GM19035 (cell line): ENCODE measurements at regions not wholly inside any gene's neighbourhood (a gene's known extent, or its start where the extent isn't known, plus 50 kb on each side); places are given as distances from the start of the nearest gene placed in this dataset.
"Not testable (repeated sequence)": the region's sequence is repeated elsewhere in the genome, so short reads cannot be mapped to it uniquely, and the experiment has no call there.

Experiments
- ATAC-seq: cut with Tn5 transposase; IDR thresholded peaks from one replicate; pipeline ENCODE4 v1.9.1; 2021; ENCODE audit not compliant: unreplicated experiment

DNA sequence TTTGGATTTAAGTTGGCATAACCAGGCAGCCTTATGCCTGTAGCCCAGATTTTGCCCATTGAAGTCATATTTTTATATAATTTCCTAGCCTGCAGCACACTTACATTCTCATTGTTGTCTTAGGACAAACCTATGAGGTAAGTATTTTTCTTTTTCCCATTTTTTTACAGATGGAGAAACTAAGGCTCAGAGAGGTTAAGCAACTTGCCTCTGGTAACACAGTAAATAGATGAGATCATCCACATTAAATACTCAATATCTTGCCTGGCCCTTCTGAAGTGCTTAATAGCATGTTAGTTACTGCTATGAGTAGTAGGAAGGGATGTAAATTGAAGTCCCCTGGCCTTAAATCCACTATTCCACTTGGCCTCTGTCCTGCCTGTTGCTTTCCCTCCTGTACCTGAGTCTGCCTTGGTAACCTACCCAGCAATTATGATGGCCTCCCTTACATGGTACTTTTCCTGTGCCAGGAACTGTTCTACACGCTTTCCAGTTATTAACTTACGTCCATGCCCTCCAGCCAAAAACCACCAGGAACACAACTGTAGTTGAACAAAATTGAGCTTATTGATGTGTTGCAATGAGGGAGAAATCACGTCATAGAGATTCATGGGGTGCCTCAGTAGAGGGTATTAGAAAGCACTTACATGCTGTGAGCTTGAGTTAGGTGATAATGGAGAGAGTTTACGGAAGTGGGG, 111.6 kb upstream of the FGGY start:
- ATAC-seq = no peak

- no peak for ATAC-seq
Measured at GRCh38 chr1:59186656-59187055, 110.2 kb upstream of the FGGY start.

DNA sequence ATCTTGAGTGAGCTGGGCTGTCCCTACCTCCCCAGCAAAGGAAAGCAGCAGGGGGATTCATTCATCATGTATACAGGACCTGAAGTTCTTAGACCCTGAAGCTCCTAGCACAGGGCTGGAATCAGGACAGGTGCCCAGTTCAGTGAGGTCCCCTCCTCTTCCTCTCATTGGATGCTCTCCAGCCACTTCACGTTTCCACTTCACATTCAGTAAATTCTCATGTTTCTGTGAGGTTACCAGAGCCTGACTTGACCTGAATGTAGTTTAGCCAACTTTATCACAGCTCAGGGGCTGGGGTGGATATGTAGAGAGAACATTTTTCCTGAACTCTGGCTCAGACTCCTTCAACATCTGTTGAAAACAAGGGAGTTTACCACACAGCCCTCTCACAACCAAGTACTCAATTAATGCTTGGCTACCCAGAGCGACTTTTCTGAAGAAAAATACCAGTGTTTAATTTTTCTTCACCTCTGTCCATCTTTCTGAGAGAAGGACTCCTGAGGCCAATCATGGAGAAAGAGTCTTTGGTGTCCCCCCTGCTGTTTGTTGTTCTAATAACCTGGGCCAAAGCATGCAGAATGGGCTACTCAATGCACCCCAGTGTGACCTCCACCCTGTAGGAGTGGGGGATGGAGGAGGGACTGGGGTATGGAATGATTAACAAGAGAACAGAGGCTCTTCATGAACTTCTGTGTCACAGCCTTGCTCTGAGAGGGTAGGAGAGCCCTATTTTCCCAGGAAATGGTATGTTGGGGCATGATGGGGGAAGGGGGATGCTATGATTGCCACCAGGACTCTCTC, 108.3 kb upstream of the FGGY start:
- ATAC-seq = no peak

DNA sequence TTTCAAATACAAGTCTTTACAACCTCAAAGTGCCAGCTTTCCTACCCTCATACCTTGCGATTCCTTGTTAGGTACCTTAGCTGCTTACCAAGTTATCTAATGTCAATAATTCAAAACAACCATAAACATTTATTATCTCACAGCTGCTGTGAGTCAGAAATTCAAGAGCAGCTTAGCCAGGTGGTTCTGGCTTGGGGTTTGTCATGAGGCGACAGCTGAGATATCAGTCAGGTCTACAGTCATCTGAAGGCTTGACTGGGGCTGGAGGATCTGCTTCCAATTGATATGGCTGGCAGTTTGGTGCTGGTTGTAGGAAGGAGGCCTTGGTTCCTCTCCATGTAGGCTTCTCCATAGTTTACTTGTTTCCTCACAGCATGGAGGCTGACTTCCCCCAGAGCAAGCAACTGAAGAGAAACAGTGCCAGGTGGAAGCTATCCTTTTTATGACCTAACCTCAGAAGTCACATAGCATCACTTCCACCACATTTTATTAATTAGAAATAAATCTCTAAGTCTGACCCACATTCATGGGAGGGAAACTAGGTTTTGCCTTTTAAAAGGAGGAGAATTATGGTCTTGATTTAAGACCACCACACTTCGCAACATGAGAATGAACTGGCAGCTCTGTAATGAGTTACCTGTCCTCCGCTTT, 103.3 kb upstream of the FGGY start:
- no peak for ATAC-seq

DNA sequence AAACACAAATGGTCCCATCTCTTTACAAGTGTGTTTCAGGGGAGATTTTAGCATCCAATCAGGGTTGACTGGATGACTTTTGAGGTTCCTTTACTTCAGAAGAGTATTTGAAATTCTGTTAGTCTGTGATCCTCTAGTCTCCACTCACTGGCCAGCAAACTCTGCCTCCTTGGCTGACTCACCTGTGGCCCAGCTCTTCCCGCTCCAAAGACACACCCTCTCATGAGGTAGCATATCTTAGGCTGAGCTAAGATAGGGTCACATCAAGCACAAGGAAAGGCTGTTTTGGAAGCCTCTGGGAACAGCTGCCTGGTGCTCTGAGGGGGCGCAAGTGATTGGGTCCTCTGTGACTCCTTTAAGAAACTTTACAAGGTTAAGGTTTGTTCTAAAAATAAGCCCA, 102.3 kb upstream of the FGGY start:
- ATAC-seq = no peak

- no peak for ATAC-seq
Measured at GRCh38 chr1:59195151-59195550, 101.7 kb upstream of the FGGY start.

DNA sequence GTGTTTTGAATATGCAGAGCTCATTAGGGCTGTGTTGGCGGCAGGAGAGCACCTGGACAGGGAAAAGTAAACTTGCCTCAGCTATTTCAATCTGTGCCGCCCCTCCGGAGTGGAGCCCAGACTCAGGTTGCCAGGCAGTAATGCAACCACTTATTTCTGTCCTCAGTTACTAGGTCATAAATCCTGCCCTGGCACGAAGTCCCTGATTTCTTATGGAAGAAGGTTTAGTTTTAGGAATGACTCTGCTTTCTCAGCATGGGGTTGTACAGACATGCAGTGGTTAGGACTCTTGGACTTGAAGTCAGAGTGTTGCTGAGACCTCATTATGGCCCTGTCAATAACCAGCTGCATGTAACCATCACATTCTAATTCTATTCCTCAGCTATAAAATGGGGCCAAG, 98.3 kb upstream of the FGGY start:
- ATAC-seq = no peak

DNA sequence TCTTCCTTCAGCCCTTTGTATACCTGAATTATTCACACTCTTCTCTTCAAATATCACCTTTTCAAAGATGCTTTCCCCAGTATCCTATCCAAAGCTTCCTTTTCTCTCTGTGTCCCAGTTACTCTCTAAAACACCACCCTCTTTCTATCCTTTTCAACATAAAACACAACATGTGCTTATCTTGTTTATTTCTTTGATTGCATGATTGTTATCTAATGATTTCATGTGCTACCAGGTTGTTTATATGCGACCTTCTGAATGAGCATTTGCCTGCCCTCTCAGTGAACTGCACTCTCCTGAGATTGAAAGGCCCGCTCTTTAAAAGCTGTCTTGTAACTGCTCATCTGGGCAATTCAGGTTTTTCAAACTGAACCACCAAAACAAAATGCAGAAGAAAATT, 97.7 kb upstream of the FGGY start:
- ATAC-seq = no peak

GRCh38 chr1:59199719-59200376, 97.0 kb upstream of the FGGY start:
- ATAC-seq = no peak

DNA sequence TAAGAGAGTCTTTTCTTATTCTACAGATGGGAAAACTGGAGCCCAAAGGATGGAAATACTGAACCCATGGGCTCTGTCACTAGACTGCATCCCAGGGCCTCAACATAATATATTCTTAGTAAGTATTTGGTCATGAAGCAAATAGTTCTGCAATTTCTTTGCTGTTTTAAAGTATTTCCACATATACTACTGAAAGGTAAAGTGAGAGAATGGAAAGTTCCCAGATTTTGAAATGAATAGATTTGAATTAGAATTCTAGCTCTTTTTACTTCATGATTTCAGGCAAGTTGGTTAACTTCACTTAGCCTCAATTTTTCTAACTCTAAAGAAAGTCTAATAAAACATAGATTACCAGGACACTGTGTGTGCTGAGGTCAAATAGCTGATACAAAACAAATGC, 95.6 kb upstream of the FGGY start:
- no peak for ATAC-seq

- no peak for ATAC-seq
Measured at GRCh38 chr1:59202455-59202854, 94.4 kb upstream of the FGGY start.

GRCh38 chr1:59204001-59204400, 92.9 kb upstream of the FGGY start:
- no peak for ATAC-seq

DNA sequence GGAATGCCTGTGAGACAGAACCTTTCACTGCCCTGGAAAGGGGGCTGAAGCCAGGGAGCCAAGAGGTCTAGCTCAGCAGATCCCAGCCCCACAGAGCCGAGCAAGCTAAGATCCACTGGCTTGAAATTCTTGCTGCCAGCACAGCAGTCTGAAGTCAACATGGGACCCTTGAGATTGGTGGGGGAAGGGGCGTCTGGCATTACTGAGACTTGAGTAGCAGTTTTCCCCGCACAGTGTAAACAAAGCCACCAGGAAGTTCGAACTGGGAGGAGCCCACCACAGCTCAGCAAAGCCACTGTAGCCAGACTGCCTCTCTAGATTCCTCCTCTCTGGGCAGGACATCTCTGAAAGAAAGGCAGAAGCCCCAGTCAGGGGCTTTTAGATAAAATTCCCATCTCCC, 90.3 kb upstream of the FGGY start:
- not testable (repeated sequence) for ATAC-seq

DNA sequence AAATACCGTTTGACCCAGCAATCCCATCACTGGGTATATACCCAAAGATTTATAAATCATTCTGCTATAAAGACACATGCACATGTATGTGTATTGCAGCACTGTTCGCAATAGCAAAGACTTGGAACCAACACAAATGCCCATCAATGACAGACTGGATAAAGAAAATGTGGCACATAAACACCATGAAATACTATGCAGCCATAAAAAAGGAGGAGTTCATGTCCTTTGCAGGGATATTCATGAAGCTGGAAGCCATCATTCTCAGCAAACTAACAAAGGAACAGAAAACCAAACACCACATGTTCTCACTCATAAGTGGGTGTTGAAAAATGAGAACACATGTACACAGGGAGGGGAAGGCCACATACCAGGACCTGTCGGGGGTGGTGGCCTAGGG, 86.5 kb upstream of the FGGY start:
- not testable (repeated sequence) for ATAC-seq

- ATAC-seq = no peak
Measured at GRCh38 chr1:59212706-59213105, 84.2 kb upstream of the FGGY start.

DNA sequence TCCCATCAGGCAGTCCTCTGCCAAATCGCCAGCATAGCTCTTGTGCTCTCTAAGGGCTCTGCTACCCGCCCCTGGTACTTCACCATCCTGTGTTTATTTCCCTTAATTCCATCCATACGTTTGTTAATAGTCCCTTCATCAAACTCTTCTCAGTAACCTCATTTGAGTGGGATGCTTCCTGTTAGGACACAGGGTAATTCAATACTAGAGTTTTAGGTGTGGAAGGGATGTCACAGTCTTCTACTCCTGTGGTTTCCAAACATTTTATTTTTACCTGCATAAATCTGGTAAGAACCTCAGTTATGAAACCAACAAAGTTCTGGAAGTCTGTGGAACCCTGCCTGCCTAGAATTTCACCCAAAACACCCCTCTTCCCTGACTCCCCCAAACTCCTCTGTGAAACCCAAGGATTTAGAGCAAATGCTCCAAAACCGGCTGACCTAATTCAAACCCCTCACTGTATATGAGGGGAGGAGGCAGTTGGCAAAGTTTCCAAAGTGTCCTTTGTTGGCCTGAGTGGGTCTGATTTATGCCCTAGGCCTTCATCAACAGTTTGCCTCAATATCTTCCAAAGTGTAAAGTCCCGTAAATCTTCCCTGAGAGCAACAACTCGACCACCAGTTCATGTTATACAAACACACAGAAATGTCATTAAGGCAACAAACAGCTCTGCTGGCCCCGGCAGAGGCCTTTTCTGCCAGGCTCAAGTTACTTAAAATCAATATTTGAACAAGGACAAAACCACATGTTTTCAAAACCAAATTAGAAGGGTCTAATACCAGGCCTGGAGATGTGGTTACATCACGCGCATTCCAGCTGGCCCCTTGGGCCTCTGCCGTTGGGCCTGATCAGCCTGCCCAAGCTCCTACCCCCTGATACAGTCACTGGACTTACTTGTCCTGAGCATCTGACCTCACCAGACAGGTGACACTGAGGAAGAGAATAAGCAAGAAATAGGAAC, 82.4 kb upstream of the FGGY start:
- ATAC-seq = no peak

DNA sequence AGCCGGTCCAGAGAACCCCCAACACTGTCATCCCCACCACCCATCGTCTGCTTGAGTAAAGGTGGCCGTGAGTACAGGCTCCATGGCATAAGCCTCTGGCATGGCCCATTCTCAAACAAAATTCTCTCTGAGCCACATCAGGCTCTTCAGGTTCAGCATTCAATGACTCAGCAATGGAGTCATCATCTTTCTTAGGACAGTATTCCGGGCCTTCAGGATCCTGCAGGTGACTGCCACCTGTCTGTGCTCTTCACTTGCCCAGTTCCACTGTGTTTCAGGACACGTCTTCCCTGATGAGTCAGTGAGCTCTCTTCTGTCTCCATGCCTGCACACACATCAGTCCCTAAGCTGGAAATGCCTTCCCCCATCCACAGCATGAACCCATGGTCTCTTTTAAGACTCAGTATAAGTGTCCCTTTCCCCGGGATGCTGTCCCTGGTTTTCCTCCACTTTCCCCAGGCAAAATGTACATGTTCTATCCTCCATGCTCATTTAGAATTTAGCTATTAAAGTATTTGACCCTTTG, 81.1 kb upstream of the FGGY start:
- ATAC-seq = no peak

DNA sequence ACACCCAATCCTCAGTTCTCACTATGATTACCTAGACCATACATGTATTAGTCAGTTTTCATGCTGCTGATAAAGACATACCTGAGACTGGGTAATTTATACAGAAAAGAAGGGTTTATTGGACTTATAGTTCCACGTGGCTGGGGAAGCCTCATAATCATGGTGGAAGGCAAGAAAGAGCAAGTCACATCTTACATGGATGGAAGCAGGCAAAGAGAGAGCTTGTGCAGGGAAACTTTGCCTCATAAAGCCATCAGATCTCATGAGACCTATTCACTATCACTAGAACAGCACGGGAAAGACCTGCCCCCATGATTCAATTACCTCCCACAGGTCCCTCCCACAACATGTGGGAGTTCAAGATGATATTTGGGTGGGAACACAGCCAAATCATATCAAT, 79.5 kb upstream of the FGGY start:
- ATAC-seq = not testable (repeated sequence)

DNA sequence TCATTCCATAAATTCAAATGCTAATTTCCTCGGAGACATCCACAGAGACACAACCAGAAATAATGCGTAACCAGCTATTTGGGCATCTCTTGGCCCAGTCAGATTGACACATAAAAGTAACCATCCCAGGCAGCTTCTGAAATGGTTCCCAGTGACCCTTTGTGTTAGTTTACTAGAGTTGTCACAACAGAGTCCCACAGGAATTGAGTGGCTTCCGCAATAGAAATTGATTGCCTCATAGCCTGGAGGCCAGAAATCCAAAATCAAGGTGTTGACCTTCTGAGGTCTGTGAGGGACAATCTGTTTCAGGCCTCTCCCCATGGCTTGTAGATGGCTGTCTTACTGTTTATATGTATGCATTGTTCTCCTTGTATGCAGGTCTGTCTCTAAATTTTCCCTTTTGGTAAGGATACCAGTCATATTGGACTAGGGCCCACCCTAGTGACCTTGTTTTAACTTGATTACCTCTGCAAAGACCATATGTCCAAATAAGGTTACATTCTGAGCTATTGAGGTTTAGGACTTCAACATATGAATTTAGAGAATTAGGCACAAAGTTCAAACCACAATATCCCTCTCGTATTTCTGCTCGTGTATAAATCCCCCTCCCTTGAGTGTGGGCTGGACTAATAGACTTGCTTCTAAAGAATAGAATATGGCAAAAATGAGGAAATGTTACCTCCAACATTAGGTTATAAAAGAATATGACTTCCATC, 78.2 kb upstream of the FGGY start:
- no peak for ATAC-seq

GRCh38 chr1:59219916-59220315, 77.0 kb upstream of the FGGY start:
- ATAC-seq = no peak
